GM23338 (cell line): ENCODE measurements at regions not wholly inside any gene's neighbourhood (a gene's known extent, or its start where the extent isn't known, plus 50 kb on each side); places are given as distances from the start of the nearest gene placed in this dataset.

ENCODE experiments used
- ATAC-seq: fragments of 200-7000 bp; cut with Tn5 transposase; 3 replicates; pipeline ENCODE4 v1.9.1; 2020
- DNase-seq: peaks from one replicate; pipeline ENCODE4 v3.0.0-alpha.2; 2015; ENCODE audit warnings: low spot score
- H2AFZ ChIP-seq: fragments of 200-600 bp; sonication (generic); 2 replicates; pipeline ENCODE4 v1.8.0; 2016; ENCODE audit warnings: antibody characterized with exemption, mild to moderate bottlenecking, moderate library complexity
- H3F3A ChIP-seq: fragments of 200-600 bp; sonication (generic); replicated peaks from 2 replicates; pipeline ENCODE4 v1.8.0; 2017; ENCODE audit warnings: antibody characterized with exemption, mixed run types, low read depth
- H3K27ac ChIP-seq: fragments of 200-600 bp; sonication (generic); 2 replicates; pipeline ENCODE4 v1.6.1; 2016; ENCODE audit warnings: low read depth
- H3K27me3 ChIP-seq: fragments of 200-600 bp; sonication (generic); 2 replicates; pipeline ENCODE4 v1.8.0; 2016; ENCODE audit warnings: mild to moderate bottlenecking, mixed run types, moderate library complexity; ENCODE audit not compliant: insufficient read depth
- H3K36me3 ChIP-seq: fragments of 200-600 bp; sonication (generic); 2 replicates; pipeline ENCODE4 v1.8.0; 2016; ENCODE audit warnings: mild to moderate bottlenecking; ENCODE audit not compliant: insufficient read depth
- H3K4me1 ChIP-seq: fragments of 200-600 bp; sonication (generic); 2 replicates; pipeline ENCODE4 v1.8.0; 2016; ENCODE audit warnings: mild to moderate bottlenecking, moderate library complexity; ENCODE audit not compliant: insufficient read depth
- H3K4me2 ChIP-seq: fragments of 200-600 bp; sonication (generic); 2 replicates; pipeline ENCODE4 v1.7.1; 2017; ENCODE audit warnings: mixed run types
- H3K4me3 ChIP-seq: fragments of 200-600 bp; sonication (generic); 2 replicates; pipeline ENCODE4 v1.6.1; 2016; ENCODE audit warnings: mixed run types
- H3K79me2 ChIP-seq: fragments of 200-600 bp; sonication (generic); replicated peaks from 2 replicates; pipeline ENCODE4 v1.8.0; 2017; ENCODE audit warnings: mild to moderate bottlenecking; ENCODE audit not compliant: insufficient read depth
- H3K9me2 ChIP-seq: fragments of 200-600 bp; sonication (generic); 2 replicates; pipeline ENCODE4 v1.8.0; 2017; ENCODE audit not compliant: insufficient read depth
- H4K20me1 ChIP-seq: fragments of 200-600 bp; sonication (generic); replicated peaks from 2 replicates; pipeline ENCODE4 v1.8.0; 2017; ENCODE audit warnings: mild to moderate bottlenecking; ENCODE audit not compliant: insufficient read depth
- H3K27ac Mint-ChIP-seq: 2 replicates; pipeline ENCODE4 v1.8.0; 2020; ENCODE audit warnings: inconsistent platforms, mild to moderate bottlenecking, moderate library complexity, mixed read lengths
- H3K27me3 Mint-ChIP-seq: 3 replicates; pipeline ENCODE4 v1.8.0; 2022; ENCODE audit warnings: low read depth, mild to moderate bottlenecking, moderate library complexity, mixed read lengths, inconsistent platforms; ENCODE audit not compliant: insufficient read depth, poor library complexity
- H3K36me3 Mint-ChIP-seq: 3 replicates; pipeline ENCODE4 v1.8.0; 2021; ENCODE audit warnings: low read depth, mild to moderate bottlenecking, inconsistent platforms, moderate library complexity, mixed read lengths
- H3K4me1 Mint-ChIP-seq: 3 replicates; pipeline ENCODE4 v1.8.0; 2020; ENCODE audit warnings: mild to moderate bottlenecking, inconsistent platforms, mixed read lengths
- H3K4me3 Mint-ChIP-seq: 3 replicates; pipeline ENCODE4 v1.8.0; 2021; ENCODE audit warnings: moderate library complexity, mild to moderate bottlenecking, inconsistent platforms, mixed read lengths
- H3K9me3 Mint-ChIP-seq: 3 replicates; pipeline ENCODE4 v1.8.0; 2020; ENCODE audit warnings: moderate library complexity, mild to moderate bottlenecking, inconsistent platforms, mixed read lengths
- CREB1 ChIP-seq: fragments of 250-450 bp; sonication (Bioruptor Pico); IDR thresholded peaks from 2 replicates; pipeline ENCODE4 v1.5.0; 2020; ENCODE audit warnings: low read depth, mild to moderate bottlenecking, moderate library complexity
- ETS1 ChIP-seq: IDR thresholded peaks from 2 replicates; pipeline ENCODE4 v1.6.1; 2016; ENCODE audit warnings: antibody characterized with exemption
- EZH2phosphoT487 ChIP-seq: fragments of 200-600 bp; sonication (generic); IDR thresholded peaks from one replicate; pipeline ENCODE4 v1.8.1; 2018; ENCODE audit warnings: antibody characterized with exemption; ENCODE audit not compliant: unreplicated experiment
- JUNB ChIP-seq: IDR thresholded peaks from one replicate; pipeline ENCODE4 v1.6.1; 2016; ENCODE audit warnings: antibody characterized with exemption; ENCODE audit not compliant: unreplicated experiment
- NANOG ChIP-seq: IDR thresholded peaks from 2 replicates; pipeline ENCODE4 v1.6.1; 2016; ENCODE audit warnings: antibody characterized with exemption, borderline replicate concordance
- POLR2AphosphoS5 ChIP-seq: IDR thresholded peaks from 2 replicates; pipeline ENCODE4 v1.6.1; 2016; ENCODE audit warnings: antibody characterized with exemption, low read depth
- STAT1 ChIP-seq: IDR thresholded peaks from one replicate; pipeline ENCODE4 v1.6.1; 2016; ENCODE audit warnings: antibody characterized with exemption; ENCODE audit not compliant: unreplicated experiment
- ZNF114 ChIP-seq: fragments of 250-450 bp; sonication (Bioruptor Pico); IDR thresholded peaks from 2 replicates; pipeline ENCODE4 v1.5.0; 2020; ENCODE audit warnings: mild to moderate bottlenecking, moderate library complexity
- ZNF331 ChIP-seq: fragments of 250-450 bp; sonication (Bioruptor Pico); IDR thresholded peaks from 2 replicates; pipeline ENCODE4 v1.5.0; 2020; ENCODE audit warnings: low read depth, mild to moderate bottlenecking, moderate library complexity
- ZNF462 ChIP-seq: fragments of 250-450 bp; sonication (Bioruptor Pico); IDR thresholded peaks from 2 replicates; pipeline ENCODE4 v1.5.0; 2020; ENCODE audit warnings: mild to moderate bottlenecking, moderate library complexity
- TF ChIP-seq, protein P1 (sequence below): IDR thresholded peaks from one replicate; pipeline ENCODE4 v1.6.1; 2018; ENCODE audit warnings: antibody characterized with exemption; ENCODE audit not compliant: unreplicated experiment
- TF ChIP-seq, protein P2 (sequence below), 2 experiments: fragments of 200-600 bp in 1 of 2; sonication (generic) in 1 of 2; conservative IDR thresholded peaks; 2 replicates each; pipeline versions ENCODE4 v1.5.1 to v1.6.1; 2016 to 2017; ENCODE audit warnings: antibody characterized with exemption in 2 of 2, low read depth in 2 of 2, mild to moderate bottlenecking in 2 of 2, moderate library complexity in 1 of 2

GRCh38 chr4:66331761-66332160, 661.5 kb upstream of the EPHA5 start:
- peaks cover 4% of the 10 kb centered on the region; the same call in 1 of the 2 replicates for H3K4me1 ChIP-seq
- no peak overlapping the region for H2AFZ ChIP-seq
- H3K36me3 Mint-ChIP-seq = no peaks in the 10 kb centered on the region
- no peaks in the 10 kb centered on the region for H3K27me3 Mint-ChIP-seq
- no peaks in the 10 kb centered on the region for H3K9me2 ChIP-seq
- peaks cover 2% of the 10 kb centered on the region; the same call in 2 of the 3 replicates for H3K4me1 Mint-ChIP-seq
- H3K36me3 ChIP-seq = no peaks in the 10 kb centered on the region
- no peaks in the 10 kb centered on the region for H3K79me2 ChIP-seq
- no peak overlapping the region for H3K27ac Mint-ChIP-seq
- no peaks in the 10 kb centered on the region for H3K9me3 Mint-ChIP-seq
- DNase-seq (no peak), ATAC-seq (no peak)
- H4K20me1 ChIP-seq = no peaks in the 10 kb centered on the region
- H3K27me3 ChIP-seq = no peaks in the 10 kb centered on the region
- H3K4me2 ChIP-seq = no peak overlapping the region
- no peaks in the 10 kb centered on the region for H3F3A ChIP-seq
- TF ChIP-seq, protein P1, sequence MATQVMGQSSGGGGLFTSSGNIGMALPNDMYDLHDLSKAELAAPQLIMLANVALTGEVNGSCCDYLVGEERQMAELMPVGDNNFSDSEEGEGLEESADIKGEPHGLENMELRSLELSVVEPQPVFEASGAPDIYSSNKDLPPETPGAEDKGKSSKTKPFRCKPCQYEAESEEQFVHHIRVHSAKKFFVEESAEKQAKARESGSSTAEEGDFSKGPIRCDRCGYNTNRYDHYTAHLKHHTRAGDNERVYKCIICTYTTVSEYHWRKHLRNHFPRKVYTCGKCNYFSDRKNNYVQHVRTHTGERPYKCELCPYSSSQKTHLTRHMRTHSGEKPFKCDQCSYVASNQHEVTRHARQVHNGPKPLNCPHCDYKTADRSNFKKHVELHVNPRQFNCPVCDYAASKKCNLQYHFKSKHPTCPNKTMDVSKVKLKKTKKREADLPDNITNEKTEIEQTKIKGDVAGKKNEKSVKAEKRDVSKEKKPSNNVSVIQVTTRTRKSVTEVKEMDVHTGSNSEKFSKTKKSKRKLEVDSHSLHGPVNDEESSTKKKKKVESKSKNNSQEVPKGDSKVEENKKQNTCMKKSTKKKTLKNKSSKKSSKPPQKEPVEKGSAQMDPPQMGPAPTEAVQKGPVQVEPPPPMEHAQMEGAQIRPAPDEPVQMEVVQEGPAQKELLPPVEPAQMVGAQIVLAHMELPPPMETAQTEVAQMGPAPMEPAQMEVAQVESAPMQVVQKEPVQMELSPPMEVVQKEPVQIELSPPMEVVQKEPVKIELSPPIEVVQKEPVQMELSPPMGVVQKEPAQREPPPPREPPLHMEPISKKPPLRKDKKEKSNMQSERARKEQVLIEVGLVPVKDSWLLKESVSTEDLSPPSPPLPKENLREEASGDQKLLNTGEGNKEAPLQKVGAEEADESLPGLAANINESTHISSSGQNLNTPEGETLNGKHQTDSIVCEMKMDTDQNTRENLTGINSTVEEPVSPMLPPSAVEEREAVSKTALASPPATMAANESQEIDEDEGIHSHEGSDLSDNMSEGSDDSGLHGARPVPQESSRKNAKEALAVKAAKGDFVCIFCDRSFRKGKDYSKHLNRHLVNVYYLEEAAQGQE = no peak
- no peak for TF ChIP-seq ETS1
- no peak for TF ChIP-seq EZH2phosphoT487
- TF ChIP-seq, protein P2, sequence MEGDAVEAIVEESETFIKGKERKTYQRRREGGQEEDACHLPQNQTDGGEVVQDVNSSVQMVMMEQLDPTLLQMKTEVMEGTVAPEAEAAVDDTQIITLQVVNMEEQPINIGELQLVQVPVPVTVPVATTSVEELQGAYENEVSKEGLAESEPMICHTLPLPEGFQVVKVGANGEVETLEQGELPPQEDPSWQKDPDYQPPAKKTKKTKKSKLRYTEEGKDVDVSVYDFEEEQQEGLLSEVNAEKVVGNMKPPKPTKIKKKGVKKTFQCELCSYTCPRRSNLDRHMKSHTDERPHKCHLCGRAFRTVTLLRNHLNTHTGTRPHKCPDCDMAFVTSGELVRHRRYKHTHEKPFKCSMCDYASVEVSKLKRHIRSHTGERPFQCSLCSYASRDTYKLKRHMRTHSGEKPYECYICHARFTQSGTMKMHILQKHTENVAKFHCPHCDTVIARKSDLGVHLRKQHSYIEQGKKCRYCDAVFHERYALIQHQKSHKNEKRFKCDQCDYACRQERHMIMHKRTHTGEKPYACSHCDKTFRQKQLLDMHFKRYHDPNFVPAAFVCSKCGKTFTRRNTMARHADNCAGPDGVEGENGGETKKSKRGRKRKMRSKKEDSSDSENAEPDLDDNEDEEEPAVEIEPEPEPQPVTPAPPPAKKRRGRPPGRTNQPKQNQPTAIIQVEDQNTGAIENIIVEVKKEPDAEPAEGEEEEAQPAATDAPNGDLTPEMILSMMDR (conservative IDR thresholded peaks at IDR 0.05; ENCODE audit: low read depth in 2 of 2) = no peak
- TF ChIP-seq ZNF462 (CRISPR knock-in tag) = no peak
- TF ChIP-seq POLR2AphosphoS5 = no peak
- TF ChIP-seq CREB1 = no peak
- TF ChIP-seq ZNF331 (CRISPR knock-in tag) = no peak
- TF ChIP-seq JUNB = no peak
- no peak for TF ChIP-seq ZNF114
- TF ChIP-seq NANOG = no peak
- TF ChIP-seq STAT1 = no peak
- H3K4me3 Mint-ChIP-seq = no peak overlapping the region
- H3K27ac ChIP-seq = no peak overlapping the region
- H3K4me3 ChIP-seq = no peak overlapping the region
